CD4-positive, alpha-beta T cell (primary cell): ENCODE measurements at regions not wholly inside any gene's neighbourhood (a gene's known extent, or its start where the extent isn't known, plus 50 kb on each side); places are given as distances from the start of the nearest gene placed in this dataset.

Source experiments
- ATAC-seq: fragments of 200-7000 bp; cut with Tn5 transposase; one replicate; pipeline ENCODE4 v1.10.0; 2022; ENCODE audit warnings: mild to moderate bottlenecking; ENCODE audit not compliant: poor library complexity
- CTCF ChIA-PET: fragments of 350-600 bp; sonication (Branson Sonifier 250); formaldehyde crosslinking; loops from one replicate; lab custom pipeline; 2021; ENCODE audit warnings: antibody characterized with exemption, inconsistent platforms; lab: Charles Lee
- POLR2A ChIA-PET: fragments of 350-600 bp; sonication (Branson Sonifier 250); formaldehyde crosslinking; loops from one replicate; lab custom pipeline; 2021; ENCODE audit warnings: antibody characterized with exemption, inconsistent platforms; lab: Charles Lee
- DNase-seq, 14 experiments: peaks; one replicate each; pipeline ENCODE4 v3.0.0-alpha.2; 2013 to 2020; ENCODE audit warnings: mixed read lengths in 2 of 14
- H3K27ac ChIP-seq, 2 donors: one replicate each; pipeline versions ENCODE4 v1.5.1 to v1.7.0; 2013; ENCODE audit warnings: low read length in 2 of 2, low read depth in 1 of 2, mild to moderate bottlenecking in 1 of 2
- H3K27me3 ChIP-seq, 2 experiments: 1 replicate in 1 of 2; 2 replicates in 1 of 2; pipeline versions ENCODE4 v1.6.1 to v1.7.0; 2013; ENCODE audit warnings: low read length in 2 of 2, control low read depth in 1 of 2, mild to moderate bottlenecking in 1 of 2, moderate library complexity in 1 of 2; ENCODE audit not compliant: insufficient read depth in 2 of 2, control insufficient read depth in 1 of 2
- H3K36me3 ChIP-seq: one replicate; pipeline ENCODE4 v1.6.1; 2013; ENCODE audit warnings: low read length, control low read depth; ENCODE audit not compliant: insufficient read depth
- H3K4me1 ChIP-seq: one replicate; pipeline ENCODE4 v1.6.1; 2013; ENCODE audit warnings: low read length, control low read depth; ENCODE audit not compliant: insufficient read depth
- H3K4me3 ChIP-seq: one replicate; pipeline ENCODE4 v1.5.1; 2013; ENCODE audit warnings: mild to moderate bottlenecking, low read length, moderate library complexity
- H3K9me3 ChIP-seq, 2 experiments: 1 replicate in 1 of 2; 2 replicates in 1 of 2; pipeline versions ENCODE4 v1.6.1 to v1.7.0; 2013; ENCODE audit warnings: low read length in 2 of 2, mild to moderate bottlenecking in 2 of 2, control low read depth in 1 of 2, moderate library complexity in 1 of 2; ENCODE audit not compliant: control insufficient read depth in 1 of 2, insufficient read depth in 1 of 2
- H3K27ac Mint-ChIP-seq: one replicate; pipeline ENCODE4 v1.8.0; 2020; ENCODE audit warnings: mixed read lengths
- H3K27me3 Mint-ChIP-seq: one replicate; pipeline ENCODE4 v1.8.0; 2021; ENCODE audit warnings: mixed read lengths
- H3K36me3 Mint-ChIP-seq: one replicate; pipeline ENCODE4 v1.8.0; 2021; ENCODE audit warnings: low read depth, mixed read lengths
- H3K4me1 Mint-ChIP-seq: one replicate; pipeline ENCODE4 v1.8.0; 2021; ENCODE audit warnings: low read depth, mixed read lengths
- H3K4me3 Mint-ChIP-seq: one replicate; pipeline ENCODE4 v1.8.0; 2020; ENCODE audit warnings: mild to moderate bottlenecking, mixed read lengths
- H3K9me3 Mint-ChIP-seq: one replicate; pipeline ENCODE4 v1.8.0; 2020; ENCODE audit warnings: mixed read lengths
- intact Hi-C, 2 experiments: fragments of 100-400 bp; cut with DNase I in 1 of 2; cut with micrococcal nuclease in 1 of 2; formaldehyde crosslinking; loops; one replicate each; pipeline versions ENCODE4 v1.15.1 to v1.9.0; 2023 to 2025; cut with DNase I, micrococcal nuclease
- TF ChIP-seq, protein P1 (sequence below): fragments of 200-600 bp; IDR thresholded peaks from one replicate; pipeline ENCODE4 v1.8.0; 2022; ENCODE audit warnings: antibody characterized with exemption, mild to moderate bottlenecking

DNA sequence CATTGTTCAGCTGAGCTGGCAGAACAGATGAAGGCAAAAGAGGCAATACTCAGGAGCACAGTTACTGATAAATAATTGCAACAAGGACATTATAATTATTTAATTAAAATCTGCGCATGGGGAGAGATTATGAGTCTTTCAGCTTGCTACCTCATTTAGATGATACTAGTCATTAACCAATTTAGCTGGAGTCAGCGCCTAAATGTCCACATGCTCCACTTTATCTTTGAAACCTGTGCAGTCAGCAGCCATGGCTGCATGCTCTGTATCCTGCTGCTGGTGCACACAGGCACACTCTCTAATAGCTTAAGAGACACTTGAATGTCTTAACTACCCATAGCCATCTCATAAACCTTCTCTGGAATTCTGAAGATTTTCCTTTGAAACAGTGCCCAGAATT, 196.8 kb downstream of the PPP1R3A start:
- Mint-ChIP-seq H3K36me3 (no peaks in the 10 kb centered on the region), H3K4me1 (no peaks in the 10 kb centered on the region), H3K4me3 (no peak overlapping the region), H3K27ac (no peak overlapping the region), H3K27me3 (no peaks in the 10 kb centered on the region), H3K9me3 (no peaks in the 10 kb centered on the region)
- Histone ChIP-seq H3K4me3 (no peak overlapping the region), H3K9me3 (no peaks in the 10 kb centered on the region), H3K27me3 (no peaks in the 10 kb centered on the region), H3K36me3 (no peaks in the 10 kb centered on the region), H3K27ac (no peak overlapping the region), H3K4me1 (no peaks in the 10 kb centered on the region)
- DNase-seq (no peak), ATAC-seq (no peak)
- POLR2A ChIA-PET = no interaction called here
- TF ChIP-seq, protein P1, sequence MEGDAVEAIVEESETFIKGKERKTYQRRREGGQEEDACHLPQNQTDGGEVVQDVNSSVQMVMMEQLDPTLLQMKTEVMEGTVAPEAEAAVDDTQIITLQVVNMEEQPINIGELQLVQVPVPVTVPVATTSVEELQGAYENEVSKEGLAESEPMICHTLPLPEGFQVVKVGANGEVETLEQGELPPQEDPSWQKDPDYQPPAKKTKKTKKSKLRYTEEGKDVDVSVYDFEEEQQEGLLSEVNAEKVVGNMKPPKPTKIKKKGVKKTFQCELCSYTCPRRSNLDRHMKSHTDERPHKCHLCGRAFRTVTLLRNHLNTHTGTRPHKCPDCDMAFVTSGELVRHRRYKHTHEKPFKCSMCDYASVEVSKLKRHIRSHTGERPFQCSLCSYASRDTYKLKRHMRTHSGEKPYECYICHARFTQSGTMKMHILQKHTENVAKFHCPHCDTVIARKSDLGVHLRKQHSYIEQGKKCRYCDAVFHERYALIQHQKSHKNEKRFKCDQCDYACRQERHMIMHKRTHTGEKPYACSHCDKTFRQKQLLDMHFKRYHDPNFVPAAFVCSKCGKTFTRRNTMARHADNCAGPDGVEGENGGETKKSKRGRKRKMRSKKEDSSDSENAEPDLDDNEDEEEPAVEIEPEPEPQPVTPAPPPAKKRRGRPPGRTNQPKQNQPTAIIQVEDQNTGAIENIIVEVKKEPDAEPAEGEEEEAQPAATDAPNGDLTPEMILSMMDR = no peak
- intact Hi-C loops = no loop called here
- CTCF ChIA-PET = no interaction called here

DNA sequence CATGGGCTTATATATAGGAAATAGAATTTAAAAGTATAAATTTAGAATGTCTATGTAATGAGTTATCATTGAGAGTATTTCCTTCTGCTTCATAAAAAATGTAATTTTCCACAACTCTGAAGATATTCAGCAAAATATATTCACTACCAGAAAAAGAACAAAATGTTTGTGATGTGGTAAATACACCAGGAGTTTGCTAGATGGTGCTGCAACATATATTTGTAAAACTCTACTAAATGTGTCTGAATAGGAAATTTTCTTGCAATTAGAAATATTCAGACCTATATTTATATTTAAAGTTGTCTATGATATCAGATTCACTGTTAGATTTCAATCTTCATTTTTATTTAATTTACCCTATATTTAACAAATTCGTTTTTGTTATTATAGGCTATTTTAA, 201.1 kb downstream of the PPP1R3A start:
- DNase-seq (no peak), ATAC-seq (no peak)
- ChIA-PET CTCF (no interaction called here), POLR2A (no interaction called here)
- Mint-ChIP-seq H3K4me1 (no peaks in the 10 kb centered on the region), H3K36me3 (no peaks in the 10 kb centered on the region), H3K27me3 (no peaks in the 10 kb centered on the region), H3K9me3 (no peaks in the 10 kb centered on the region), H3K4me3 (no peak overlapping the region), H3K27ac (no peak overlapping the region)
- no peak overlapping the region for H3K27ac ChIP-seq
- no peaks in the 10 kb centered on the region for H3K36me3 ChIP-seq
- H3K27me3 ChIP-seq = no peaks in the 10 kb centered on the region
- TF ChIP-seq, protein P1 = no peak
- no peaks in the 10 kb centered on the region for H3K9me3 ChIP-seq
- no peak overlapping the region for H3K4me3 ChIP-seq
- intact Hi-C loops = no loop called here
- no peaks in the 10 kb centered on the region for H3K4me1 ChIP-seq

DNA sequence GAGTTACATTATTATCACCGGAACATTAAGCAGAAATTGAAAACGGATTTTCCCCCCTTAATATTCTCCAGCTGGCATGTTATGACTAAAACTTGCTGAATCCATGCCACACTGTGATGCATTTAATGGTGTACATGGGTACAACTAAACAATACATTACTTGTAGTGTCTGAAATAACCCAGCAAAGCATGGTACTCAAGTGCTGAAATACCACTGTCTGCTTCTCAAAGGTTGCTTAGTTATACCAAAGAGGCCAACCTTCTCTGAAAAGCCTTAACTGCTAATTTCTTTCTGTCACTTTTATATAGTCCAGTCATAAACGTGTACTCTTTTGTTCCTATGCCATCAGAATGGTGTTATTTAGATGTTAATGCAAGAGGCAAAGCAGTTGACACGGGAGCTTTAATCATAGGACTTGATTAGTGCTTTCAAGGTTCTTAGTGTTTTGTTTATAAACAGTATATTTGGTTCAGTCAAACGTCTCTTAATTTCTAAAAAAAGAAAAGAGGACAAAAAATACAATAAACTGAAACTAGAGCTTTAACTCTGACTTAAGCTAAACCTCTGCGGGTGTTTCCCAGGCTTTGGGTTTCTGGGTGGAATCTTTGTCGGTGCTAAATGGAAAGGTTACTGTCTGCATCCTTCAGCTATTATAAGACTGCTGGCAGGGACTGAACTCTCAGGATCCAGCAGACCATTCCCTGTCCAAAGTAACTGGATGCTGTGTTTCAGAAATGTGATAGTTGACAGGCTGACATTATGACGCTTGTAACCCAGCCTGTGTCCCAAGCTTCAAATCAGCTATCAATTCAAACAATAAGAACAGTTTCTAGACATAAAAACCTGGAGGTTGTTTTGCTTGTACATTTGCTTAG, 202.6 kb downstream of the PPP1R3A start:
- Histone ChIP-seq H3K36me3 (no peaks in the 10 kb centered on the region), H3K27ac (no peak overlapping the region), H3K4me3 (no peak overlapping the region), H3K27me3 (no peaks in the 10 kb centered on the region), H3K4me1 (no peaks in the 10 kb centered on the region), H3K9me3 (no peaks in the 10 kb centered on the region)
- Mint-ChIP-seq H3K36me3 (no peaks in the 10 kb centered on the region), H3K27me3 (no peaks in the 10 kb centered on the region), H3K9me3 (no peaks in the 10 kb centered on the region), H3K27ac (no peak overlapping the region), H3K4me3 (no peak overlapping the region), H3K4me1 (no peaks in the 10 kb centered on the region)
- ChIA-PET POLR2A (no interaction called here), CTCF (no interaction called here)
- no peak for DNase-seq
- TF ChIP-seq, protein P1 = no peak
- intact Hi-C loops = no loop called here
- ATAC-seq = no peak
